ENCODE measurements at regions not wholly inside any gene's neighbourhood (a gene's known extent, or its start where the extent isn't known, plus 50 kb on each side); places are given as distances from the start of the nearest gene placed in this dataset.

- DNase-seq: no peak
- Histone ChIP-seq H3K4me3 (no peak overlapping the region), H3K27ac (no peak overlapping the region), H3K9me3 (no peaks in the 10 kb centered on the region), H3K4me1 (no peaks in the 10 kb centered on the region), H3K27me3 (ENCODE audit: insufficient read depth in 3 of 3, low read length in 2 of 3) (no peaks in the 10 kb centered on the region), H3K36me3 (ENCODE audit: insufficient read depth in 1 of 2, low read depth in 1 of 2) (no peaks in the 10 kb centered on the region)
- intact Hi-C loops (cut with DNase I): no loop called here
- ATAC-seq: no peak
- WGBS, 3 donors: 88 to 96% (median 92%) methylated on average over 2 of the region's 2 CpGs
- no peak for TF ChIP-seq CTCF (IDR thresholded peaks at IDR 0.05)
Measured at GRCh38 chr6:55983861-55984260, 108.5 kb upstream of the BMP5 start.

GRCh38 chr6:55981660-55982059 lies 106.3 kb upstream of the BMP5 start:
- H3K9me3 ChIP-seq: no peaks in the 10 kb centered on the region
- no peak overlapping the region for H3K4me3 ChIP-seq
- no peaks in the 10 kb centered on the region for H3K4me1 ChIP-seq
- H3K27ac ChIP-seq: no peak overlapping the region
- H3K36me3 ChIP-seq (ENCODE audit: insufficient read depth in 1 of 2, low read depth in 1 of 2): no peaks in the 10 kb centered on the region
- intact Hi-C loops (cut with DNase I): loop anchor here (1.0 to 2.0 kb wide), 2 partner anchors 309 to 311 kb away; no protein-coding TSS in a partner anchor
- no peak for DNase-seq
- no peak for TF ChIP-seq CTCF (IDR thresholded peaks at IDR 0.05)
- H3K27me3 ChIP-seq (ENCODE audit: insufficient read depth in 3 of 3, low read length in 2 of 3): no peaks in the 10 kb centered on the region
- no peak for ATAC-seq

GRCh38 chr6:55980627-55981211 lies 105.3 kb upstream of the BMP5 start:
- TF ChIP-seq CTCF (IDR thresholded peaks at IDR 0.05): peak; percentile 65
- H3K27me3 ChIP-seq (ENCODE audit: insufficient read depth in 3 of 3, low read length in 2 of 3): no peaks in the 10 kb centered on the region
- DNase-seq: no peak
- intact Hi-C loops (cut with DNase I): loop anchor here (1.0 to 2.0 kb wide), 2 partner anchors 310 to 312 kb away; no protein-coding TSS in a partner anchor
- H3K27ac ChIP-seq: no peak overlapping the region
- H3K36me3 ChIP-seq (ENCODE audit: insufficient read depth in 1 of 2, low read depth in 1 of 2): no peaks in the 10 kb centered on the region
- no peak for ATAC-seq
- H3K4me1 ChIP-seq: no peaks in the 10 kb centered on the region
- no peak overlapping the region for H3K4me3 ChIP-seq
- H3K9me3 ChIP-seq: no peaks in the 10 kb centered on the region
- 25 to 36% (median 32%) methylated on average over 1 of the region's 1 CpG for WGBS, 3 donors

GRCh38 chr6:55979526-55979925 lies 104.1 kb upstream of the BMP5 start:
- TF ChIP-seq CTCF (IDR thresholded peaks at IDR 0.05): no peak

More at GRCh38 chr6:55979526-55979925, 104.1 kb upstream of the BMP5 start:
- no peaks in the 10 kb centered on the region for H3K4me1 ChIP-seq
- no peak overlapping the region for H3K27ac ChIP-seq
- DNase-seq: no peak
- intact Hi-C loops (cut with DNase I): no loop called here
- no peaks in the 10 kb centered on the region for H3K36me3 ChIP-seq (ENCODE audit: insufficient read depth in 1 of 2, low read depth in 1 of 2)
- H3K9me3 ChIP-seq: no peaks in the 10 kb centered on the region
- no peak for ATAC-seq
- no peak overlapping the region for H3K4me3 ChIP-seq
- H3K27me3 ChIP-seq (ENCODE audit: insufficient read depth in 3 of 3, low read length in 2 of 3): no peaks in the 10 kb centered on the region

Data from psoas muscle (tissue), 7 donors.